ENCODE measurements at regions not wholly inside any gene's neighbourhood (a gene's known extent, or its start where the extent isn't known, plus 50 kb on each side); places are given as distances from the start of the nearest gene placed in this dataset.
"Not testable (repeated sequence)": the region's sequence is repeated elsewhere in the genome, so short reads cannot be mapped to it uniquely, and the experiment has no call there.

- H3K36me3 ChIP-seq (ENCODE audit: control insufficient read depth, insufficient read depth, low read length, severe bottlenecking) = no peaks in the 10 kb centered on the region
- H3K4me3 ChIP-seq (ENCODE audit: low read length) = no peak overlapping the region
- H3K4me1 ChIP-seq (ENCODE audit: control insufficient read depth, insufficient read depth, low read length) = no peaks in the 10 kb centered on the region
- H3K9ac ChIP-seq (ENCODE audit: low read length) = no peak overlapping the region
- no peak for DNase-seq (ENCODE audit: low read depth)
- H3K9me3 ChIP-seq (ENCODE audit: control insufficient read depth, low read length) = no peaks in the 10 kb centered on the region
- no peaks in the 10 kb centered on the region for H3K27me3 ChIP-seq (replicated peaks; ENCODE audit: control insufficient read depth, insufficient read depth, low read length)
Observed at GRCh38 chr7:53596230-53596629, 560.8 kb downstream of the POM121L12 start.

- Histone ChIP-seq H3K36me3 (ENCODE audit: control insufficient read depth, insufficient read depth, low read length, severe bottlenecking) (no peaks in the 10 kb centered on the region), H3K27me3 (replicated peaks; ENCODE audit: control insufficient read depth, insufficient read depth, low read length) (no peaks in the 10 kb centered on the region)
- DNase-seq (ENCODE audit: low read depth) = no peak
Observed at GRCh38 chr7:53600296-53600695, 564.9 kb downstream of the POM121L12 start.

GRCh38 chr7:53602817-53603418 lies 567.5 kb downstream of the POM121L12 start:
- H3K4me3 ChIP-seq (ENCODE audit: low read length) = no peak overlapping the region
- DNase-seq (ENCODE audit: low read depth) = no peak
- H3K9ac ChIP-seq (ENCODE audit: low read length) = no peak overlapping the region
- H3K27me3 ChIP-seq (replicated peaks; ENCODE audit: control insufficient read depth, insufficient read depth, low read length) = no peaks in the 10 kb centered on the region
- no peaks in the 10 kb centered on the region for H3K4me1 ChIP-seq (ENCODE audit: control insufficient read depth, insufficient read depth, low read length)
- H3K36me3 ChIP-seq (ENCODE audit: control insufficient read depth, insufficient read depth, low read length, severe bottlenecking) = no peaks in the 10 kb centered on the region
- no peaks in the 10 kb centered on the region for H3K9me3 ChIP-seq (ENCODE audit: control insufficient read depth, low read length)

More at GRCh38 chr7:53600296-53600695, 564.9 kb downstream of the POM121L12 start:
- Histone ChIP-seq H3K4me3 (ENCODE audit: low read length) (no peak overlapping the region), H3K9me3 (ENCODE audit: control insufficient read depth, low read length) (no peaks in the 10 kb centered on the region), H3K9ac (ENCODE audit: low read length) (no peak overlapping the region), H3K4me1 (ENCODE audit: control insufficient read depth, insufficient read depth, low read length) (no peaks in the 10 kb centered on the region)

GRCh38 chr7:53603461-53603860 lies 568.0 kb downstream of the POM121L12 start:
- Histone ChIP-seq H3K4me1 (ENCODE audit: control insufficient read depth, insufficient read depth, low read length) (no peaks in the 10 kb centered on the region), H3K27me3 (replicated peaks; ENCODE audit: control insufficient read depth, insufficient read depth, low read length) (no peaks in the 10 kb centered on the region), H3K9ac (ENCODE audit: low read length) (no peak overlapping the region), H3K9me3 (ENCODE audit: control insufficient read depth, low read length) (no peaks in the 10 kb centered on the region), H3K4me3 (ENCODE audit: low read length) (no peak overlapping the region), H3K36me3 (ENCODE audit: control insufficient read depth, insufficient read depth, low read length, severe bottlenecking) (no peaks in the 10 kb centered on the region)
- no peak for DNase-seq (ENCODE audit: low read depth)

- Histone ChIP-seq H3K9me3 (ENCODE audit: control insufficient read depth, low read length) (no peaks in the 10 kb centered on the region), H3K9ac (ENCODE audit: low read length) (no peak overlapping the region), H3K36me3 (ENCODE audit: control insufficient read depth, insufficient read depth, low read length, severe bottlenecking) (no peaks in the 10 kb centered on the region), H3K27me3 (replicated peaks; ENCODE audit: control insufficient read depth, insufficient read depth, low read length) (no peaks in the 10 kb centered on the region), H3K4me3 (ENCODE audit: low read length) (no peak overlapping the region), H3K4me1 (ENCODE audit: control insufficient read depth, insufficient read depth, low read length) (no peaks in the 10 kb centered on the region)
- DNase-seq (ENCODE audit: low read depth) = no peak
Observed at GRCh38 chr7:53604201-53604600, 568.8 kb downstream of the POM121L12 start.

GRCh38 chr7:53607961-53608360 lies 572.5 kb downstream of the POM121L12 start:
- no peaks in the 10 kb centered on the region for H3K4me1 ChIP-seq (ENCODE audit: control insufficient read depth, insufficient read depth, low read length)
- no peaks in the 10 kb centered on the region for H3K9me3 ChIP-seq (ENCODE audit: control insufficient read depth, low read length)
- no peak for DNase-seq (ENCODE audit: low read depth)

GRCh38 chr7:53609185-53609584 lies 573.8 kb downstream of the POM121L12 start:
- H3K4me3 ChIP-seq (ENCODE audit: low read length) = no peak overlapping the region
- no peaks in the 10 kb centered on the region for H3K27me3 ChIP-seq (replicated peaks; ENCODE audit: control insufficient read depth, insufficient read depth, low read length)
- no peaks in the 10 kb centered on the region for H3K36me3 ChIP-seq (ENCODE audit: control insufficient read depth, insufficient read depth, low read length, severe bottlenecking)
- no peaks in the 10 kb centered on the region for H3K4me1 ChIP-seq (ENCODE audit: control insufficient read depth, insufficient read depth, low read length)
- H3K9ac ChIP-seq (ENCODE audit: low read length) = no peak overlapping the region
- no peak for DNase-seq (ENCODE audit: low read depth)
- no peaks in the 10 kb centered on the region for H3K9me3 ChIP-seq (ENCODE audit: control insufficient read depth, low read length)

More at GRCh38 chr7:53607961-53608360, 572.5 kb downstream of the POM121L12 start:
- H3K9ac ChIP-seq (ENCODE audit: low read length) = no peak overlapping the region
- no peaks in the 10 kb centered on the region for H3K27me3 ChIP-seq (replicated peaks; ENCODE audit: control insufficient read depth, insufficient read depth, low read length)
- H3K36me3 ChIP-seq (ENCODE audit: control insufficient read depth, insufficient read depth, low read length, severe bottlenecking) = no peaks in the 10 kb centered on the region
- H3K4me3 ChIP-seq (ENCODE audit: low read length) = no peak overlapping the region

- no peaks in the 10 kb centered on the region for H3K36me3 ChIP-seq (ENCODE audit: control insufficient read depth, insufficient read depth, low read length, severe bottlenecking)
- no peaks in the 10 kb centered on the region for H3K9me3 ChIP-seq (ENCODE audit: control insufficient read depth, low read length)
- no peak overlapping the region for H3K4me3 ChIP-seq (ENCODE audit: low read length)
- H3K4me1 ChIP-seq (ENCODE audit: control insufficient read depth, insufficient read depth, low read length) = no peaks in the 10 kb centered on the region
- DNase-seq (ENCODE audit: low read depth) = no peak
- no peaks in the 10 kb centered on the region for H3K27me3 ChIP-seq (replicated peaks; ENCODE audit: control insufficient read depth, insufficient read depth, low read length)
- no peak overlapping the region for H3K9ac ChIP-seq (ENCODE audit: low read length)
Observed at GRCh38 chr7:53611043-53611442, 575.6 kb downstream of the POM121L12 start.

GRCh38 chr7:53624356-53624755 lies 588.9 kb downstream of the POM121L12 start:
- DNase-seq (ENCODE audit: low read depth) = no peak
- no peaks in the 10 kb centered on the region for H3K27me3 ChIP-seq (replicated peaks; ENCODE audit: control insufficient read depth, insufficient read depth, low read length)
- H3K36me3 ChIP-seq (ENCODE audit: control insufficient read depth, insufficient read depth, low read length, severe bottlenecking) = no peaks in the 10 kb centered on the region
- no peak overlapping the region for H3K4me3 ChIP-seq (ENCODE audit: low read length)
- H3K9me3 ChIP-seq (ENCODE audit: control insufficient read depth, low read length) = no peaks in the 10 kb centered on the region
- no peaks in the 10 kb centered on the region for H3K4me1 ChIP-seq (ENCODE audit: control insufficient read depth, insufficient read depth, low read length)
- H3K9ac ChIP-seq (ENCODE audit: low read length) = no peak overlapping the region

GRCh38 chr7:53628775-53629174 lies 593.3 kb downstream of the POM121L12 start:
- H3K4me3 ChIP-seq (ENCODE audit: low read length) = no peak overlapping the region
- DNase-seq (ENCODE audit: low read depth) = no peak
- H3K9ac ChIP-seq (ENCODE audit: low read length) = no peak overlapping the region
- H3K36me3 ChIP-seq (ENCODE audit: control insufficient read depth, insufficient read depth, low read length, severe bottlenecking) = no peaks in the 10 kb centered on the region
- H3K9me3 ChIP-seq (ENCODE audit: control insufficient read depth, low read length) = no peaks in the 10 kb centered on the region
- H3K27me3 ChIP-seq (replicated peaks; ENCODE audit: control insufficient read depth, insufficient read depth, low read length) = no peaks in the 10 kb centered on the region
- no peaks in the 10 kb centered on the region for H3K4me1 ChIP-seq (ENCODE audit: control insufficient read depth, insufficient read depth, low read length)

- H3K4me3 ChIP-seq (ENCODE audit: low read length); H3K4me1 ChIP-seq (ENCODE audit: control insufficient read depth, insufficient read depth, low read length); DNase-seq (ENCODE audit: low read depth); H3K9me3 ChIP-seq (ENCODE audit: control insufficient read depth, low read length); H3K36me3 ChIP-seq (ENCODE audit: control insufficient read depth, insufficient read depth, low read length, severe bottlenecking); H3K27me3 ChIP-seq (replicated peaks; ENCODE audit: control insufficient read depth, insufficient read depth, low read length); H3K9ac ChIP-seq (ENCODE audit: low read length): not testable (repeated sequence)
Observed at GRCh38 chr7:53635251-53635650, 599.8 kb downstream of the POM121L12 start.

GRCh38 chr7:53638517-53638916 lies 603.1 kb downstream of the POM121L12 start:
- Histone ChIP-seq H3K9ac (ENCODE audit: low read length) (no peak overlapping the region), H3K4me3 (ENCODE audit: low read length) (no peak overlapping the region), H3K36me3 (ENCODE audit: control insufficient read depth, insufficient read depth, low read length, severe bottlenecking) (no peaks in the 10 kb centered on the region), H3K9me3 (ENCODE audit: control insufficient read depth, low read length) (no peaks in the 10 kb centered on the region), H3K4me1 (ENCODE audit: control insufficient read depth, insufficient read depth, low read length) (no peaks in the 10 kb centered on the region), H3K27me3 (replicated peaks; ENCODE audit: control insufficient read depth, insufficient read depth, low read length) (no peaks in the 10 kb centered on the region)
- DNase-seq (ENCODE audit: low read depth) = no peak
